Activated CD8-positive, alpha-beta memory T cell treated with anti-CD3 and anti-CD28 coated beads for 36 hours (primary cell): ENCODE measurements at regions not wholly inside any gene's neighbourhood (a gene's known extent, or its start where the extent isn't known, plus 50 kb on each side); places are given as distances from the start of the nearest gene placed in this dataset.
"Not testable (repeated sequence)": the region's sequence is repeated elsewhere in the genome, so short reads cannot be mapped to it uniquely, and the experiment has no call there.

ENCODE experiments used
- CTCF ChIA-PET: fragments of 350-600 bp; sonication (Branson Sonifier 250); formaldehyde crosslinking; loops from one replicate; lab custom pipeline; 2021; ENCODE audit warnings: antibody characterized with exemption; lab: Charles Lee
- POLR2A ChIA-PET: fragments of 350-600 bp; sonication (Branson Sonifier 250); formaldehyde crosslinking; loops from one replicate; lab custom pipeline; 2021; ENCODE audit warnings: antibody characterized with exemption; lab: Charles Lee

DNA sequence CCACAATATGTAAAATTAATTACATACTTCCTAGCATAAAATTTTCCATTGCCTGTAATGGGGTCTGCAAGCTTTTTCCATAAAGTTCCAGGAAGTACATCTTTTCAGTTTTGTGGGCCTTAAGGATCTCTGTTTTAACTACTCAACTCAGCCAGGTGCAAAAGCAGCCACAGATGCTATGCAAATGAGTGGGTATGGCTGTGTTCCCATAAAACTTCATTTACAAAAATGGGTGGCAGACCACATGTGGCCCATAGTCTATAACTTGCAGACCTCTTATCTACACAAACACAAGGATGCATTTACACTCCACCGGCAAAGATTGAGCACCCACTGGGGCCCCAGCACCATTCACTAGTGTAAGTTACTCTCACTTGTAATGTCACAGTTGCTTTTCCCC is 123.1 kb downstream of the ARHGAP11B start:
- POLR2A ChIA-PET, CTCF ChIA-PET: not testable (repeated sequence)

DNA sequence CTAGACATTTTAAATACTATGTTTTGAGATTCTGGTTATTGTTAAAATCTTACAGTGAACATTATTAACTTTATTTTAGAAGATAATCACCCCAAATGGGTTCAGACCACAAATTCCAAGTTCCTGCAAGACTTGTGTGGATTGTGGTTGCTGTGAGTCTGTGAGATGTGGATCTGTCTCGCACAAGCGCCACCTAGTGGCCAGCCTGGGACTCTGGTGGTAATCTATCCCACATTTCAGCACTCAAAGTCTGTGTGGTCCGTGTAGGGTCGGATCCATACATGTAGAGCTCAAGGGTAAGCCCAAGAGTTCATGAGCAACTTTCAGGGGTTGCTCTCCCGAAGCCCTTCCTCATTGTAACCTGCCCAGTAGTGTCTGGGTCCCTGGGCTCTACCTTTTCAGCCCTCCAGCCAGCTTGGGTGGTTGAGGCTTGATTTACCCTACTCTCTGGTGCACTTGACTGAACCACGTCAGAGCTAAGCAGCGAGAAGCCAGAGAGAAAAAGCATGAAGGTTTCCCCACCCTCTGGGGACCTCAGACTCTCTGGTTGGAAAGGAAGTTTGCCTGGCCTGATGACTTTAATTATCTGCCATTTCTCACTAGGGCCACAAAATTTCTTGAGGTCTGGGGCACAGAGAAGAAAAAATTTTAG is 129.2 kb downstream of the ARHGAP11B start:
- CTCF ChIA-PET, POLR2A ChIA-PET: not testable (repeated sequence)

DNA sequence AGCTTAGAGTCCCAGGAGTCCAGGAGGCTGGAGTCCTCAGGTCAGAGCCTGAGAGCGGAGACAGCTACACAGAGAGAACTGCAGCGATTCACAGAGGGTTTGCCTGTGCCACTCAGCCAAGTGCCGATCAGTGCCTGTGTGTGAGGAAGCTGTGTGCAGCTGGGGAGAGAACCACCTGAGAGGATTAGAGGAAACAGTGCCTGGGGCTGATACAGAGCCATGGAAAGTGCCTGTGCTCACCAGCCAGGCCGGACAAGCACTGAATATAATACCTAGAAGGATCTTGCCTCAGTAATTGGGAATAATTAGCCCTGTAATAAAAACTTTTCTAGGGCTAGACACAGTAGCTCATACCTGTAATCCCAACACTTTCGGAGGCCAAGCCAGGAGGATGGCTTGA is 134.7 kb downstream of the ARHGAP11B start:
- CTCF ChIA-PET, POLR2A ChIA-PET: not testable (repeated sequence)

DNA sequence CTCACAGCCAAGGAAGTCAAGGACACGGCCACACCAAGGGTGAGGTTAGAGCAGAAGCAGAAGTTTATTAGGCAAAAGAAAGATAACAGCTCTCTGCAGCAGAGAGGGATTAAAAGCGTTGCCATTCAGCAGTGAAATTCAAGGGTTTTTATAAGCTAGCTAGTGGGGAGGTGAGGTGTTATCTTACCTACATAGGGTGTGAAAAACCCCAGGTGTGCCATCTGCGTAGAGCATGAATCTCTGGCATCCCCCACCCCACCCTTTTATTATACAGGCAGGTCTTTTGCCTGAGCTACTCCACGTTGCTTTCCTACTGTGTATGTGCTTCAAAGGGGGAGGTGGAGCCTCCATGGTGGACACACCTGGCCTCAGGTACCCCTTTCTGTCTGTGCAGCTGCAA is 135.4 kb downstream of the ARHGAP11B start:
- CTCF ChIA-PET, POLR2A ChIA-PET: not testable (repeated sequence)

DNA sequence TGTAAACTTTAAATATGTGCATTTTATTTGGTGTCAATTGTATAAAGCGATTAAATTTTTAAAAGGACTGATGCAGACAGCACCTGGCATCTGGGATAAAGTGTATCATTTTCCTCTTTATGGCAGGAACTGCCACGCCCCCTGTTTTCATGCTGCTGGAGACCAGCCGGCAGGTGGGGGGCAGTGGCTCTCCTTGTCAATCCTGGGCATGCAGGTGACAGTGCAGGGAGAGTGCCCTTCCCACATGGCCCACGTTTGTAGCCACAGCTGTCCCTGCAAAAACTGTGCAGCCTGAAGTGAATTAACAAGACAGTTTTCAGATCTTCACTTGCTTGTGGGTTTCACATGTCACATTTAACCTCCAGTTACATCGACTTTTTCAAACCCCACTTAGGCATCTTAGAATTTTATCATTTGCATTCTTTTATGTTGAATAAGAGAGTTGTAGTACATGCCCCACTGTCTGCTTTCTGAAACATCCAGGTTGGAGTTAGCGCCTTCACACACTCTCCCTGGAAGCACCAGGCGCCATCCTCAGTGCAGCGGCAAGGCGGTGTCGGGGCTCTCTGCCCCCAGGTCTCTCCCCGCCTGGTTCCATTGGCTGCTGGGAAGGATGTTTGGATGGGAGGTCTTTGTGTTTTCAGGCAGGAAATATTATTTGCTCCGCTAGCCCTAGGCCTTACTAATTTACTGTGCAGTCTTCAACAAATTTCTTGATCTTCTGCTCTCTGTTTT is 134.2 kb upstream of the FAN1 start:
- POLR2A ChIA-PET, CTCF ChIA-PET: not testable (repeated sequence)

DNA sequence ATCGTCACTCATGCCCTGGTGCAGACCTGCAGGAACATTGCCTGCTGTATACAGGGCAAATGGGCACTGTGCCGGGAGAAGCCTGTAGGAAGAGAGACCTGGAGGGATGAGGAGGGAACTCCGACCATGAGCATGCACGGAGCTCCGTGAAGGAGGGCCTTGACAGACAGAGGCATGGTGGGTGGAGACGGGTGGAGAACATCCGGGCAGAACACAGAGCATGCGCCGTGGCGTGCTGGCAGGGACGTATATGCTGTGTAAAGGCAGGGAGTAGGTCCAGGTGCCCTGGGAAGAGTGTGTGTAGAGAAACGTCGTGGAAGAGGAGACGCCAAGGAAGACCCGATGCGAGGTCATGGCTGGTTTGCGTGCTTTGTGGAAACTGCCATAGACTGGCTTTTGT is 133.0 kb upstream of the FAN1 start:
- CTCF ChIA-PET = no interaction called here
- POLR2A ChIA-PET = no interaction called here

DNA sequence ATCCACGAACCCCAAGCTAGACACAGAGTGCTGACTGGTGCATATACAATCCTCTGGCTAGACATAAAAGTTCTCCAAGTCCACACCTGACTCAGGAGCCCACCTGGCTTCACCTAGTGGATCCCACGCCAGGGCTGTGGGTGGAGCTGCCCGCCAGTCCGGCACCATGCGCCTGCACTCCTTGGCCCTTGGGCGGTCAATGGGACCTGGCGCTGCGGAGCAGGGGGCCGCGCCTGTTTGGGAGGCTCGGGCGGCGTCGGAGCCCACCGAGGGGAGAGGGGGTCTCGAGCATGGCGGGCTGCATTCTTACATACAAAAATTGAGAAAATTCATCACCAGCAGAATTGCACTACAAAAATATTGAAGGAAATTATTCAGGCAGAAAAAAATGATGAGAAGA is 120.7 kb upstream of the FAN1 start:
- ChIA-PET CTCF (interaction anchor here (0.5 kb wide), 1 partner anchor 803 kb away, joined by 3 read pairs; no protein-coding TSS in a partner anchor), POLR2A (no interaction called here)

DNA sequence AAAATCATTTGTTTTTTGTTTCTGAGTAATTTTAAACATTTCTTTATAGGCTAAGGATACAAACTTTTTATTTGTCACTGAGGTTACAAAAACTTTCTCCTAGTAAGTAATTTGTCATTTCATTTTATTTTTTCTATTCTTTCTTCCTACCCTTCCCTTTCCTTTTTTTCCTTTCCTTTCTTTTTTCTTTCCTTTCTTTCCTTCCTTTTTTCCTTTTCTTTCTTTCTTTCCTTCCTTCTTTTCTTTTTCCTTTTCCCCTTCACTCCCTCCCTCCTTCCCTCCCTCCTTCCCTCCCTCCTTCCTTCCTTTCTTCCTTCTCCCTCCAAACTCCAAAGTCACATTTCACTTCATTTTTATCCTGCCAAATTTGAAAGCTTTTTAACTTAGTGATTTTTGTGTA is 115.1 kb upstream of the FAN1 start:
- CTCF ChIA-PET = interaction anchor here (1.2 kb wide), 1 partner anchor 16 kb away, joined by 3 read pairs; no protein-coding TSS in a partner anchor

DNA sequence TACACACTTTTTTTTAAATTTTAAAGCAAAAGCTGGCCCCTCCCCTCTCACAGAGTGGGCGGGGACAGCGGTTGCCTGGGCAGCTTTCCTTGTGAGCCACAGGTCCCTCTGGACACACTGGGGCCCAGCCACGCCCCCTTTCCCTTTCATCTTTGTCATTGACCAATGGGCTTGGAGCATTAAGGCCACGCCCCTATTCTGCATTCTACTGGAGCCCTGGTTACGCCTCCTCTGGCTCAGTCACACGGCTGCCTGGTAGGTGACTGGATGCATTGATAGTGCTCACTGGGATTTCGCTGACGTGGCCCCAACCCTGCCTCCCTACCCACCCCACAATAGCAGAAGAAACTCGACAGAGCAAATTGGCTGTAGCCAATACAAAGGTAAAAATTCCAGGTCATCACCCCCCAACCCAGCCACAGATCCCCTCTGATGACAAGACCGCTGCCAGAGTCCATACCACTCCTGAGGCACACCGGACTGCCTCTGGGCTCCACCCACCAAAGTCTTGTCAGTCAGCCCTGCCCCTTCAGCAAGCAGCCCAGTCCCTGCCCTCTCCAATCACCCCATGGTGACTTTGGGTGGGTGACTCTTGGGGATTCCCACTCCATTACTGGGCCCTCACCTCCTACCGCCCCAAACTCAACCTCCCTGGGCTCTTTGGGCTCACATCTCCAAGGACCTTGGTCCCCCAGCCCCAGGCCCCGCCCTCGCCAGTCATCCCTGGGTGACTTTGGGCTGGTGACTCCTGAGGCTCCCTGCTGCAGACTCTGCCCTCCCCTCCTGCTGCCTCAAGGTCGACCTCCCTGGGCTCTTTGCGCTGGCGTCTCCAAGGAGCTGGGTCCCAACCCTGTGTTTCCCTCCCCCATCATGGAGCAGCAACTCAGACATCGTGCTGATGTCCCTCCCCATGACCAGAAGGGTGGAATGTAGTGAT is 112.2 kb upstream of the FAN1 start:
- CTCF ChIA-PET = no interaction called here
- POLR2A ChIA-PET = no interaction called here

More for the DNA sequence above, 115.1 kb upstream of the FAN1 start:
- POLR2A ChIA-PET = no interaction called here

DNA sequence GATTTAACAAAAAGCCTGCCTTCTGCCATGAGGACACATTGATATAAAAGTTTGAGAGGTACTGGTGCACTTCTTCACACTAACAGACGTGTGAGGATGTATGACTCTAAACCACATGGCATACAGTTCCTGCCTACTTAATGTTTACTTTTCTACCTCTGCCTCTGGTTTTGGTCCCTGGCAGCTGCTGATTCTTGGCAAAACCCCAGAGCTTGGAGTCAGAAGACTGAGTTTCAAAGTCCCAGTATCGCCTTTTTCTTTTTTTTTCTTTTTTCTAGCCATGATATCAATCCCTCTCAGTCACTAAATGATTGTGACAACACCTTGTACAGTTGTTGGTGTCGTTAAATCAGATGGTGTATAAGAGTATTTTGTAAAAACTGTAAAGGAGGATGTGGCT is 110.9 kb upstream of the FAN1 start:
- CTCF ChIA-PET, POLR2A ChIA-PET: not testable (repeated sequence)

DNA sequence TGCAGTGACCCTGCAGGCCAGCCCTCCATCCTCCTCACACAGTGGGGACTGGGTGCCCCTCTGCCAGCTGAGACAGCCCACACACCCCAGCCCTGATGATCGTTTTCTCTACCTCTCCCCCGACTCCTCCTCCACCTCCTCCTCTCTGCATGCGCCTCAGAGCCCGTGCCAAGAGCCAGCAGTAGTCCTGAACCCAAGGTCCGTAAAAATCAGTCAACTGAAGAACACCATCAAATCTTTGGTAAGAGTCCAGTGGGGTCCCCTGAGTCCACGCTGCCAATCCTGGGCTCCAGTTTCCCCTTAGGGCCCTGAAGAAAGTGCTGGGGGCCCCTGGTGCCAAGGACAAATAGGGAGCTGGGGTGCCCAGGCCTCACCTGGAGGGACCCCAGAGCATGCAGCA is 109.3 kb upstream of the FAN1 start:
- ChIA-PET CTCF (interaction anchor here (0.6 kb wide), 1 partner anchor 1690 kb away, joined by 3 read pairs; no protein-coding TSS in a partner anchor), POLR2A (no interaction called here)

DNA sequence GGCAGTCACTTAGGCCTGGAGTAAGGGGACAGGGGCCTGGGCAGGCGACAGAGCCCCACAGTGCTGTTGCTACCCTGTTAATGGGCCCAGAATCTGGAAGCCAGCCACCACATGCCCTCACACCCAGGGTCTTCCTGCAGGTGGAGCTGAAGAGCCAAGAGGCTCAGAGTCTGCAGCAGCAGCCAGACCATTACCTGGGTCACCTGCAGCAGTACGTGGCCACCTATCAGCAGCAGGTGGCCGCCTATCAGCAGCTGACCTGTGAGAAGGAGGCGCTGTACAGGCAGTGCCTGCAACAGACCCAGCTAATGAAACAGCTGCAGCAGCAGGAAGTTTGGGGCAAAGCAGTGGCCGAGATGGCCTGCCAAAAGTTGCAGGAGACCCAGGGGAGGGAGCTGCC is 104.2 kb upstream of the FAN1 start:
- CTCF ChIA-PET, POLR2A ChIA-PET: not testable (repeated sequence)

DNA sequence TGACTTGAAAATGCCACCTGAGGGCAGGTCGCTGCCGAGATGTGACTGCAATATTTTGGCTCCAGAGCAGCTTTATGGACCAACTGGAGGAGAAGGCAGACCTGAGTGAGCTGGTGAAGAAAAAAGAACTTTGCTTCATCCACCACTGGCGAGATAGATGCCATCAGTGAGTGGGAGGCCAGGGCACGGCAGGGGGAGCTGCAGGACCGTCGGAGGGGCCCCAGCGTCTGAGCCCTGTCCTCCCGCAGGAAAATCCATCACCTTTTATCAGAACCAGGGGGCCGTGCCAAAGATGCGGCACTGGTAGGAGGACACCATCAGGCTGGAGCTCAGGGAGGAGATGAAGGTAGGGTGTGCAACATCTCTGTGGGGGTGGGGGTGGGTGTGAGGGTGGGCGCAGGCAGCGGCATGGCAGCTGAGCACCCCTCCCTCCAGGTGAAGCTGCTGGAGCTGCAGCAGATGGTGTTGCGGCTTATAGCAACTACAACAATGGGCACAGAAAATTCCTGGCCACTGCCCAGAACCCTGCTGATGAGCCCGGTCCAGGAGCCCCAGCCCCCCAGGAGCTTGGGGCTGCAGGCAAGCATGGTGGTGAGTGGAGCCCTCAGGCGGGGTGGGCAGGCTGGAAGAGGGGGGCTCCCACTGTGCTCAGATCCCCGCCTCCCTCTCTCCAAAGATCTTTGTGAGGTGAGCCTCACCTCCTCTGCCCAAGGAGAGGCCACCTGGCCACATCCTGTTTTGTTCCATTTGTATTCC is 102.4 kb upstream of the FAN1 start:
- POLR2A ChIA-PET, CTCF ChIA-PET: not testable (repeated sequence)

DNA sequence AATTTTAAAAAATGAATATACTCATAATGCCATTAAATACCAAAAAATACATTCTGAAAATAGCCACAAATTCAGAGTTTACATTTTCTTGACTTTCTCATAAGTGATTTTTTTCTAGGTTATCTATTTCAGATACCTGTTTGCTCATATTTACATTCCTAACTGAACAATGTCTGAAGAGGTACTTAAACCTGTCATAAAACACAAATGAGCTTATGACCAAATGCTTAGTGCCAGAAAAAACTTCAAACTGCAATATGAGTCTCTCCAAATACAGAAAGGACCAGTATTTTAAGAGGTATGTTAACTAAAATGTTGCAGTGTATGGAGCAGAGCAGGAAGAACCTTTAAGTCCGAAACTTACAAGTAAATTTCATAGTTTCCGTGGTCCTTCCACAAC is 101.7 kb upstream of the FAN1 start:
- POLR2A ChIA-PET = interaction anchor here (0.7 kb wide), 1 partner anchor 808 kb away, joined by 4 read pairs; no protein-coding TSS in a partner anchor
- CTCF ChIA-PET = not testable (repeated sequence)

DNA sequence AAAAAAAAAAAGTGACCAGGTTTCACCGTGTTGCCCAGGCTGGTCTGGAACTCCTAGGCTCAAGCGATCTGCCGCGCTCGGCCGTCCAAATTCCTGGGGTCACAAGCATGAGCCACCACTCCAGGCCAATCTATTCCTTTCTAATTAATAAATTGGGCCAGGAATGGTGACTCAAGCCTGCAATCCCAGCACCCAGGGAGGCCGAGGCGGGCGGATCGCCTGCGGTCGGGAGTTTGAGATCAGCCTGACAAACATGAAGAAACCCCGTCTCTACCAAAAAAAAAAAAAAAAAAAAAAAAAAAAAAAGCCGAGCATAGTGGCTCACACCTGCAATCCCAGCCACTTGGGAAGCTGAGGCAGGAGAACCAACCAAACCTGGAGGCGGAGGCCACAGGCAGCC is 100.0 kb upstream of the FAN1 start:
- CTCF ChIA-PET, POLR2A ChIA-PET: not testable (repeated sequence)

DNA sequence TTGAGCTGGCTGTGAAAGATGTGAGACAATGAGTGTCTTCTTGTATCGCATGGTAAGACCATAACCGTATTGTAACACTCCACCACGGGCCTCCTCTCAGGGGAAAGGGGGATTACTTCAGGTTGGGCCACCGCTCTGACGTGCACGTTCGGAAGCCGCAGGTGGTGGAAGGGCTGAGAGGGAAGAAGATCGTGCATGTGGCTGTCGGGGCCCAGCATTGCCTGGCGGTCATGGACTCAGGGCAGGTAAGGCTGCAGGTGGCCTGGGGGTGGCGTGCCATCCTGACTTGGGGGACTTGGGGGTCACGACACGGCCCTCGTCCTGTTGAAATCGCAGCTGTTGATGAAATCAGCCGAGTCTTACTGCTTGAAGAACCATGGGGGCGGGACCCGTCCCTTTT is 87.3 kb upstream of the FAN1 start:
- ChIA-PET CTCF (no interaction called here), POLR2A (no interaction called here)

DNA sequence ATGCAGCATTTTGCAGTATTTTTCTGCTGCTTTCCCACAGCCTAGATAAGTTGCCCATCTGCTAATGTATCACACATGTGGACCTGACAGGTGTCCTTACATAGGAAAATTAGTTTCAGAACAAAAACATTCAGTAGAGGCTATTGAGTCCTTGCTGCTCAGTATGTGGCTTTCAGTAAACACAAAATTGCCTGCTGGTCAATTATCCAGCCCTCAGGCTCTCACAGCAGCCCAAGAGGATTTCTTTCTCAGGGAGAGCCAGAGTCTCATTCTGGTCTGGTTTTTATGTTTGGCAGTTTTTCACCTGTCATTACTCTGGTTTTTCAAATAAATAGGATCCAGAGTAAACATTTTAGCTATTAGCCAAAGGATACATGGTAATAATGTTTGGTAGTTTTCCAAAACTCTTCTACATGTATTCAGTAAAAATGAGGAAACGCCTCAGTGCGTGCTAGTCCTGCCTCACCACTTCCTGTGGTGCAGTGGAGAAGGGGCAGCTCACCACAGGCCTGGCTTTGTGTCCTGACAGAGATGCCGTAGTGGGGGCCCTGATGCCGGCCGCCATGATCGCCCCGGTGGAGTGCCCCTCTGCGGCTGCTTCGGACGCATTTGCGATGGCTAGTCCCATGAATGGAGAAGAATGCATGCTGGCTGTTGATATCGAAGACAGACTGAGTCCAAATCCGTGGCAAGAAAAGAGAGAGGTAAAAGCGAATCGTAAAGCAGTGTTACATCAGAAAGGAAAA is 80.5 kb upstream of the FAN1 start:
- POLR2A ChIA-PET, CTCF ChIA-PET: not testable (repeated sequence)

DNA sequence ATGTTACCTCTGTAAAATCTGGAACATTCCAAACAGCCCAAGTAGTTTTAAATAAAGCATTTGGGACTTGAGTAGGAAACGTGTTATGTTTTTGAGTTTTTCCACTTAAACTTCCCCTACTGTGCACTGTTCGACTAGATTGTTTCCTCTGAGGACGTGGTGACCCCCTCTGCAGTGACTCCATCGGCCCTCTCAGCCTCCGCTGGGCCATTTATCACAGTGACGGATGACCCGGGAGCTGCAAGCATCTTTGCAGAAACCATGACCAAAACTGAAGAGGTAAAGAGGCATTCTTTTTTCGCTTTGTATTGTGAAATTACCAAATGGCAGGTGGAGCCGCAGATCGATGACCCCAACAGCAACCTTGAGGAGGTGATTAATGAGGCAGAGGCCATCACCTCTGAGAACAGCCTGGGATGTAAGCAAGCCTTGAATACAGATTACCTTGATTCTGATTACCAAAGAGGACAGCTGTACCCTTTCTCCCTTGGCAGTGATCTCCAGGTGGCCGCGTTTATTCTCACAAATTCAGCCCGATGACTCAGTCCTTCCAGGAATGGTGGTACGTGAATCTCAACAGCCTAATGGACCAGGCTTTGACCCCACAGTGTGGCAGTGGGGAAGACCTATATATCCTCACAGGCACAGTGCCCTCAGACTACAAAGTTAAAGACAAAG is 79.1 kb upstream of the FAN1 start:
- CTCF ChIA-PET = no interaction called here

More for the DNA sequence above, 79.1 kb upstream of the FAN1 start:
- POLR2A ChIA-PET = no interaction called here
